Coronary artery (tissue), 2 donors: ENCODE measurements at regions not wholly inside any gene's neighbourhood (a gene's known extent, or its start where the extent isn't known, plus 50 kb on each side); places are given as distances from the start of the nearest gene placed in this dataset.

Source experiments
- DNase-seq: peaks from one replicate; pipeline ENCODE4 v3.0.0-alpha.2; 2017; ENCODE audit warnings: low spot score
- H3K27ac ChIP-seq, 2 donors: fragments of 200-600 bp; sonication (generic); one replicate each; pipeline ENCODE4 v1.5.1; 2016 to 2019
- H3K4me3 ChIP-seq: fragments of 200-600 bp; sonication (generic); 2 replicates; pipeline ENCODE4 v1.5.1; 2016; ENCODE audit warnings: mild to moderate bottlenecking, moderate library complexity
- CTCF ChIP-seq: fragments of 200-600 bp; sonication (generic); IDR thresholded peaks from one replicate; pipeline ENCODE4 v1.5.1; 2019; ENCODE audit warnings: antibody characterized with exemption

- no peak for DNase-seq
- no peak for TF ChIP-seq CTCF
- H3K4me3 ChIP-seq: no peak overlapping the region
- H3K27ac ChIP-seq: no peak overlapping the region
Observed at GRCh38 chr3:162338514-162338913, 841.9 kb downstream of the OTOL1 start.

DNA sequence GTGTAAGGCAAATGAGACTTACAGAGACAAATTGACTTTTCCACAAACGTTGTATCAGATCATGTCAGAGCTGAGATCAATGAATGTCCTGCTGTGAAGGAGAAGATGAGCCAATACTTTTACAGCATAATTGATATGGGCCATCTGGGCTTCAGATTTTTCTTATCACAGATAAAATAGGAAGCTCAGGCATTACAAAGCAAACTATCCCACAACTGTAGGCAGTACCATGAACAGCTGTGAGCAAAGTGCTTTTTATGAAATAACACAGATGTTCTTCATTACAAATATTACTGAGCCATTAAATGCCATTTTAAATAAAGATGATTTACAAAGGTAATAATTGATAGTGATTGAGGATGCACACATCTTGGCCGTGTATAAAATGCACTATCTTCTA lies 852.3 kb downstream of the OTOL1 start:
- Histone ChIP-seq H3K4me3 (no peak overlapping the region), H3K27ac (no peak overlapping the region)
- TF ChIP-seq CTCF: no peak
- no peak for DNase-seq

DNA sequence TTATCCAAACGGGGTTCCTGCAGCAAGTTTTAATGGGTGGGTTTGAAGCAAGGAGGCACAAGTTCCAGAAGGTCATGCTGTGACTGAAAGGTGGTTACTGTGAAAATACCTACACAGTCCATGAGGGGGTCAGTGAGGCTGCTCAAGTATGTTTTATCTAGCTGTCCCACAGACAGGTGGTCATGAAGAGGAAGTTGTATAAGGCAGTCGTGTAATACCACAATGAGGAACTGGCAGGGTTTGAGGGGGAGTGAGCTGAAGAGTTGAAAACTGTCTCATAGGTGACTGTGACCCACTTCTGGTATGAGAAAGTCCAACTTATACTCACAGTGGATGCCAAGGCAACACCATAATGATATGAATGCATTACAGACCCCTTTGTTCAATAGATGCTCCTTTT lies 856.8 kb downstream of the OTOL1 start:
- no peak for TF ChIP-seq CTCF
- DNase-seq: no peak
- Histone ChIP-seq H3K27ac (no peak overlapping the region), H3K4me3 (no peak overlapping the region)

GRCh38 chr3:162354356-162354755 lies 857.7 kb downstream of the OTOL1 start:
- no peak for DNase-seq
- no peak for TF ChIP-seq CTCF
- Histone ChIP-seq H3K4me3 (no peak overlapping the region), H3K27ac (no peak overlapping the region)

DNA sequence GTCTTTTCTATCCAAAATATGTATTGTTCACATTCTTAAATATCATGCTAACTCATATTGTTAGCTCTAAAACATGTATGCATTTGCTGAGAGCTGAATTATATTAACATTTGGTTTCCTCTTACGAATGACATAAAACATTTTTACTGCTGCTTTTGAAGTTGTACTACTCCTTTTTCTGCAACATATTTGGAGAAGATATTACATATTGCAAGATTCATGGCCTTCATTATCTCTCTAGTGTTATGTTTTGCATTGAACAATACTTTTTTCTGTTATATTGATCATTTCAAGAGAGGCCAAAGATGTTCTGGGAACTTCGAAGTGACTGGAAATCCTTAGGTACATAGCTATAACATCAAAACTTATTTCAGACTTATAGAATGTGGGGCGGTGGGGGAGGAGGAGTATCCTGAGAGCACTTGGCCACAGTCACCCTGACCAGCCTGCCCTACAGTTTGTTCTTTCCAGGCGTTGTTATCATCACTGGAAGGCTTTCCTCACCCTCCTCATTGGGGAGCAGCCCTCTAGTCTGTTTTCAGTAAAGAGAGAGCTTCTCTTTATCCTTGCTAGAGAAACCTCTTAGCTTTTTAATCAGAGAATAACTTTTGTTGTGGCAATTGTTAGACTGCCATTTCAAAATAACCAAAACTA lies 868.6 kb downstream of the OTOL1 start:
- DNase-seq: no peak
- no peak for TF ChIP-seq CTCF
- no peak overlapping the region for H3K27ac ChIP-seq
- no peak overlapping the region for H3K4me3 ChIP-seq

DNA sequence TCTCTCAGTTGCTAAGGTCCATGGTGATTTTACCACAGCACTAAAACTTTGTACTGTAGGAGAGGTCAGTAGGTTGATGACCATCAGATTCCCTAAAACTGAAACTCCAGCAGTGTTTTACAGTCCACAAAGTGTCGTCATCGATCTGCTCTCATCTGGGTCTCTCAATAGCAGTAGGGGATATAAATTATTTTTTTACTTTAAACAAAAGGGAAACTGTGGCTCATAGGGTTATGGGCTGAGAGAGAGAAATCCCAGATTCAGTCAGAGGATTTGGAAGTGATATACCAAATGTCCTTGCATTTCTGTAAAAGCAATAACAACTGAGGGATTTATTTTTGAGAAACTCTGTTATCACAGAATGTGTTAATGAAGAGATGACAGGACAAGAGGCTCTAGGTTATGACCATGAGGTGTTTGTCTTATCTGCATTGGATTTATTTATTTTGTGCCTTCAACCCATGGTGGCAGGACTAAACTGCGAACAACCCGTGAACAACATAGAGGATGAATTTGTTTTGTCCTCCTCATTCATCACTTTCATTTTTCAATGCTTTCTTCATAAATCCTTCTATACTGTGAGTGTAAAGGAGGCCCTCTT lies 869.7 kb downstream of the OTOL1 start:
- Histone ChIP-seq H3K27ac (no peak overlapping the region), H3K4me3 (no peak overlapping the region)
- DNase-seq: no peak
- no peak for TF ChIP-seq CTCF
